Breast epithelium (tissue), 4 donors: ENCODE measurements at regions not wholly inside any gene's neighbourhood (a gene's known extent, or its start where the extent isn't known, plus 50 kb on each side); places are given as distances from the start of the nearest gene placed in this dataset.
"Not testable (repeated sequence)": the region's sequence is repeated elsewhere in the genome, so short reads cannot be mapped to it uniquely, and the experiment has no call there.

Experiments used
- DNase-seq, 2 donors: peaks; one replicate each; pipeline ENCODE4 v3.0.0-alpha.2; 2019; ENCODE audit warnings: low spot score in 2 of 2
- H3K27ac ChIP-seq, 2 donors: fragments of 200-600 bp; sonication (generic) in 1 of 2; one replicate each; pipeline ENCODE4 v1.5.1; 2016 to 2019; ENCODE audit warnings: mild to moderate bottlenecking in 1 of 2
- H3K27me3 ChIP-seq, 2 donors: fragments of 200-600 bp; sonication (generic) in 1 of 2; one replicate each; pipeline versions ENCODE4 v1.5.1 to v1.6.0; 2017 to 2019; ENCODE audit warnings: control low read depth in 1 of 2, mild to moderate bottlenecking in 1 of 2
- H3K36me3 ChIP-seq: fragments of 200-600 bp; one replicate; pipeline ENCODE4 v1.5.1; 2019
- H3K4me1 ChIP-seq, 2 donors: fragments of 200-600 bp; sonication (generic); one replicate each; pipeline ENCODE4 v1.5.1; 2016 to 2019; ENCODE audit warnings: control low read depth in 1 of 2
- H3K4me3 ChIP-seq, 3 donors: fragments of 200-600 bp; sonication (generic); 1 replicate in 2 of 3; 2 replicates in 1 of 3; pipeline ENCODE4 v1.5.1; 2016 to 2019; ENCODE audit warnings: mild to moderate bottlenecking in 3 of 3, moderate library complexity in 2 of 3
- H3K9me3 ChIP-seq, 2 donors: fragments of 200-600 bp; sonication (generic) in 1 of 2; one replicate each; pipeline ENCODE4 v1.5.1; 2016 to 2019; ENCODE audit warnings: control low read depth in 1 of 2
- POLR2A ChIP-seq: fragments of 450-650 bp; IDR thresholded peaks from one replicate; pipeline ENCODE4 v1.6.1; 2016; ENCODE audit warnings: antibody characterized with exemption, mild to moderate bottlenecking, moderate library complexity
- POLR2AphosphoS5 ChIP-seq, 3 donors: sonication (generic); formaldehyde crosslinking; IDR thresholded peaks; one replicate each; pipeline ENCODE4 v1.6.1; 2017; ENCODE audit warnings: antibody characterized with exemption in 3 of 3
- intact Hi-C: fragments of 100-400 bp; cut with DNase I; formaldehyde crosslinking; loops from one replicate; pipeline ENCODE4 v1.15.1; 2023; ENCODE audit warnings: low total_unique reads
- TF ChIP-seq, protein P1 (sequence below), 3 donors: fragments of 450-650 bp; IDR thresholded peaks; one replicate each; pipeline ENCODE4 v1.5.1; 2016 to 2017; ENCODE audit warnings: antibody characterized with exemption in 3 of 3, mild to moderate bottlenecking in 3 of 3, moderate library complexity in 3 of 3

DNA sequence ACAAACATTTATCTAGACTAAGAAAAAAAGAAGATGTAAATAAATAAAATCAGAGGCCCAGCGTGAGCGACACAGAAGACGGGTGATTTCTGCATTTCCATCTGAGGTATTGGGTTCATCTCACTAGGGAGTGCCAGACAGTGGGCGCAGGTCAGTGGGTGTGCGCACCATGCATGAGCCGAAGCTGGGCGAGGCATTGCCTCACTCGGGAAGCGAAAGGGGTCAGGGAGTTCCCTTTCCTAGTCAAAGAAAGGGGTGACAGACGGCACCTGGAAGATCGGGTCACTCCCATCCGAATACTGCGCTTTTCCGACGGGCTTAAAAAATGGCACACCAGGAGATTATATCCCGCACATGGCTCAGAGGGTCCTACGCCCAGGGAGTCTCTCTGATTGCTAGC, 79.5 kb upstream of the ABCD2 start:
- H3K4me3 ChIP-seq, H3K27me3 ChIP-seq, H3K9me3 ChIP-seq, H3K36me3 ChIP-seq, H3K4me1 ChIP-seq, DNase-seq, H3K27ac ChIP-seq, intact Hi-C loops: not testable (repeated sequence)

DNA sequence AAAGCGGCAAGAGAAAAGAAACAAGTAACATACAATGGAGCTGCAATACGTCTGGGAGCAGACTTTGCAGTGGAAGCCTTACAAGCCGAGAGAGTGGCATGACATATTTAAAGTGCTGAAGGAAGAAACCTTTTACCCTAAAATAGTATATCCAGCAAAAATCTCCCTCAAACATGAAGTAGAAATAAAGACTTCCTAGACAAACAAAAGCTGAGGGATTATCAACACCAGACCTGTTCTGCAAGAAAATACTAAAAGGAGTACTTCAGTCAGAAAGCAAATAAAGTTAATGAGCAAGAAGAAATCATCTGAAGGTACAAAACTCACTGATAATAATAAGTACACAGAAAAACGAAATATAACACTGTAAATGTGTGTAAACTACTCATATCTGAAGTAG, 77.5 kb upstream of the ABCD2 start:
- Histone ChIP-seq H3K4me1 (no peaks in the 10 kb centered on the region), H3K27ac (no peak overlapping the region), H3K4me3 (no peak overlapping the region), H3K27me3 (no peaks in the 10 kb centered on the region), H3K9me3 (peaks cover 0 to 5% of the 10 kb centered on the region in 2 donors), H3K36me3 (no peaks in the 10 kb centered on the region)
- no peak for DNase-seq
- intact Hi-C loops, result no loop called here
- TF ChIP-seq, protein P1, sequence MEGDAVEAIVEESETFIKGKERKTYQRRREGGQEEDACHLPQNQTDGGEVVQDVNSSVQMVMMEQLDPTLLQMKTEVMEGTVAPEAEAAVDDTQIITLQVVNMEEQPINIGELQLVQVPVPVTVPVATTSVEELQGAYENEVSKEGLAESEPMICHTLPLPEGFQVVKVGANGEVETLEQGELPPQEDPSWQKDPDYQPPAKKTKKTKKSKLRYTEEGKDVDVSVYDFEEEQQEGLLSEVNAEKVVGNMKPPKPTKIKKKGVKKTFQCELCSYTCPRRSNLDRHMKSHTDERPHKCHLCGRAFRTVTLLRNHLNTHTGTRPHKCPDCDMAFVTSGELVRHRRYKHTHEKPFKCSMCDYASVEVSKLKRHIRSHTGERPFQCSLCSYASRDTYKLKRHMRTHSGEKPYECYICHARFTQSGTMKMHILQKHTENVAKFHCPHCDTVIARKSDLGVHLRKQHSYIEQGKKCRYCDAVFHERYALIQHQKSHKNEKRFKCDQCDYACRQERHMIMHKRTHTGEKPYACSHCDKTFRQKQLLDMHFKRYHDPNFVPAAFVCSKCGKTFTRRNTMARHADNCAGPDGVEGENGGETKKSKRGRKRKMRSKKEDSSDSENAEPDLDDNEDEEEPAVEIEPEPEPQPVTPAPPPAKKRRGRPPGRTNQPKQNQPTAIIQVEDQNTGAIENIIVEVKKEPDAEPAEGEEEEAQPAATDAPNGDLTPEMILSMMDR (IDR thresholded peaks at IDR 0.05), result no peak
- TF ChIP-seq POLR2AphosphoS5 (IDR thresholded peaks at IDR 0.05) (no peak), POLR2A (no peak)

DNA sequence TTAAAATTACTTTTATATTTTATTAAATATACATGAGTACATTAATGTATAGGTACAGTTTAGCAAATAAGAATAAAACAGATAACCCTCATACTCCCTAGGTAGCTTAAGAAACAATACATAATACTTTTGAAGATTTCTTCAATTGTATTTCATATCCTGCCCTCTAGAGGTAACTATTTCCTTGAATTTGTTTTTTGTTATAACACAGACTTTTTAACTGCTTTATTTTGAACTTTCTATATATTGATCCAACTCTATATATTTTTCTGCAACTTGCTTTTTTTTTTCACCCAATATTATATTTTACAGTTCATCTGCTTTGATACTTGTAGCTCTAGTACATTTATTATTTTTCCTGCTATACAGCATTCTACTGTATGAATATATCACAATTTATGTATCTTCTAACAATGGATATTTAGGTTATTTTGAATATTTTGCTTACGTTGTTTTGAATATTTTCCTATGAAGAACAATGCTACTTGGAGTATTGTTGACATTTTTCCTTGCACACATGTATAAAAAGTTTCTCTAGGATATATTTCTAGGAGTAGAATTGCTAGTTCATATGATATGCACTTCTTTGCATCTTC, 72.8 kb upstream of the ABCD2 start:
- TF ChIP-seq POLR2A (no peak), POLR2AphosphoS5 (IDR thresholded peaks at IDR 0.05) (no peak)
- TF ChIP-seq, protein P1 (IDR thresholded peaks at IDR 0.05), result peak in 1 of 3 donors; percentile 24
- Histone ChIP-seq H3K27ac (no peak overlapping the region), H3K4me1 (no peaks in the 10 kb centered on the region), H3K4me3 (no peak overlapping the region), H3K9me3 (peaks cover 0 to 5% of the 10 kb centered on the region in 2 donors), H3K36me3 (no peaks in the 10 kb centered on the region), H3K27me3 (no peaks in the 10 kb centered on the region)
- no peak for DNase-seq
- intact Hi-C loops, result no loop called here

DNA sequence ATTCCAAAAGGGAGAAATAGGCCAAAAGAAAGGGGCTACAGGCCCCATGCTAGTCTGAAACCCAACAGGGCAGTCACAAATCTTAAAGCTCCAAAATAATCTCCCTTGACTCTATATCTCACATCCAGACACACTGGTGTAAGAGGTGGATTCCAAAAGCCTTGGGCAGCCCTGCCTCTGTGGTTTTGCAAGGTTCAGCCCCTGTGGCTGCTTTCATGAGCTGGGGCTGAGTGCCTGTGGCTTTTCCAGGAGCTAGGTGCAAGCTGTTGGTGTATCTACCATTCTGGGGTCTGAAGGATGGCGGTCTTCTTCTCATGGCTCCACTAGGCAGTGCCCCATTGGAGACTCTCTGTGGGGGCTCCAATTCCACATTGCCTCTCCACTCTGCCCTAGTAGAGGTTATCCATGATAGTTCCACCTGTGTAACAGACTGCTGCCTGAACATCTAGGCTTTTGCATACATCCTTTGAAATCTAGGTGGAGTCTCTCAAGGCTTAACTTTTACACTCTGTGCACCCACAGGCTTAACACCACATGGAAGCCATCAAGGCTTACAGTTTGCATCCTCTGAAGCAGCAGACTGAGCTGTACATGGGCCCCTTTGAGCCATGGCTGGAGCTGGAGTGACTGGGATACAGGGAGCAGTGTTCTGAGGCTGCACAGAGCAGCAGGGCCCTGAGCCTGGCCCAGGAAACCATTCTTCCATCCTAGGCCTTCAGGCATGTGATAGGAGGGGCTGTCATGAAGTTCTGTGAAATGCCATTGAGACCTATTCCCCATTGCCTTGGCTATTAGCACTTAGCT, 66.5 kb upstream of the ABCD2 start:
- H3K9me3 ChIP-seq, result no peaks in the 10 kb centered on the region
- no peak overlapping the region for H3K4me3 ChIP-seq
- no peaks in the 10 kb centered on the region for H3K4me1 ChIP-seq
- TF ChIP-seq POLR2A (no peak), POLR2AphosphoS5 (IDR thresholded peaks at IDR 0.05) (no peak)
- TF ChIP-seq, protein P1 (IDR thresholded peaks at IDR 0.05), result no peak
- H3K27me3 ChIP-seq, result no peaks in the 10 kb centered on the region
- H3K36me3 ChIP-seq, result no peaks in the 10 kb centered on the region
- no peak overlapping the region for H3K27ac ChIP-seq
- intact Hi-C loops, result no loop called here
- no peak for DNase-seq

DNA sequence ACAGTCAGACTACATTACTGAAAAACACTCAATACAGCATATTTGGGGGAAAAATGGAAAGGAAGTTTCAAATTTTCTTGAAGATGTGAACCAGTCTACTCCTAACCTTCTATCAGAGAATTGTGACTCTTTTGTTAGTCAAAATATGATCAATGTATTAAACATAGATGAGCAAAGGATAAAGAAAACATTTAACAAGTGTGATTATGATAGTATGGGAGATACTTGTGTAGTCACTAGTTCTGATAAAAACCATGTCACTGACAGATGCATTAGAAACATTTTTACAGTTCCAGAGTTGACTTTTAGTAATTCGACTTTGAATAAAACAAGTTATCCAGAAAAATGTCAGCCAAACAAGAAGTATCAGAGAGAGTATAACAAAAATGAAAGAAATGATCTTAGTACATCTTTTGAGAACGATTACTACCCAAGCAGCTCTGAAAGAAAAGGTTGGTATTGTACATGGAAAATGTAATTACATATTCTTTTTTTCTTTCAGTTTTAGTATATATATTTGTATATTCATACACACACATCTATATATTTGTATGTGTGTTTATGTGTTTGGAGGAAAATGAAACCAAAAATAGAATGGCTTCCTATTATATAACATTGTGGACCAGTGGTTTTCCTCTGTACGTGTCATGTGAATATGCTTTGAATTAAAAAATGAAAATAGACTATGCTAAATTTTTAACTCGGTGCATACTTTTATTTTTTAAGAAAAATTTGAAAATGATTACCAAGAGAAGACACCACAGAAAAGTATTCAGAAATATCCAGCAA, 63.3 kb upstream of the ABCD2 start:
- intact Hi-C loops, result no loop called here
- Histone ChIP-seq H3K36me3 (no peaks in the 10 kb centered on the region), H3K4me3 (no peak overlapping the region), H3K9me3 (no peaks in the 10 kb centered on the region), H3K27ac (no peak overlapping the region), H3K4me1 (no peaks in the 10 kb centered on the region), H3K27me3 (no peaks in the 10 kb centered on the region)
- DNase-seq, result no peak
- TF ChIP-seq POLR2AphosphoS5 (IDR thresholded peaks at IDR 0.05) (no peak), POLR2A (no peak)
- TF ChIP-seq, protein P1 (IDR thresholded peaks at IDR 0.05), result no peak
